H1 (cell line): ENCODE measurements at regions not wholly inside any gene's neighbourhood (a gene's known extent, or its start where the extent isn't known, plus 50 kb on each side); places are given as distances from the start of the nearest gene placed in this dataset.

Source experiments
- CTCF ChIA-PET: fragments of 300-600 bp; sonication (Branson Sonifier 250); formaldehyde crosslinking; loops from one replicate; lab custom pipeline; 2021; ENCODE audit not compliant: partially characterized antibody; lab: Charles Lee
- POLR2A ChIA-PET: fragments of 300-600 bp; sonication (Branson Sonifier 250); formaldehyde crosslinking; loops from one replicate; lab custom pipeline; 2021; ENCODE audit warnings: inconsistent platforms; ENCODE audit not compliant: partially characterized antibody; lab: Charles Lee
- DNase-seq, 2 experiments: peaks; one replicate each; pipeline versions ENCODE4 v3.0.0 to v3.0.0-alpha.2; 2010 to 2022; ENCODE audit warnings: low spot score in 2 of 2, low read depth in 1 of 2, mixed read lengths in 1 of 2
- FAIRE-seq: peaks from 2 replicates; lab custom pipeline; 2011; peaks lifted over from hg19 to GRCh38; lab: Jason Lieb, UNC
- H2AFZ ChIP-seq: 2 replicates; pipeline ENCODE4 v1.8.1; 2012; ENCODE audit warnings: low read length, inconsistent platforms
- H2AK5ac ChIP-seq: 2 replicates; pipeline ENCODE4 v1.6.1; 2013; ENCODE audit warnings: low read depth, low read length
- H2BK120ac ChIP-seq: replicated peaks from 2 replicates; pipeline ENCODE3; 2013; ENCODE audit warnings: low read depth, low read length, inconsistent platforms
- H2BK12ac ChIP-seq: 2 replicates; pipeline ENCODE4 v1.6.1; 2013; ENCODE audit warnings: low read depth, low read length
- H2BK15ac ChIP-seq: 2 replicates; pipeline ENCODE4 v1.6.1; 2013; ENCODE audit warnings: low read length
- H2BK20ac ChIP-seq: 2 replicates; pipeline ENCODE4 v1.6.1; 2013; ENCODE audit warnings: low read length
- H2BK5ac ChIP-seq: 2 replicates; pipeline ENCODE4 v1.6.1; 2013; ENCODE audit warnings: low read depth, low read length
- H3K14ac ChIP-seq: 2 replicates; pipeline ENCODE4 v1.6.1; 2013; ENCODE audit warnings: inconsistent platforms; ENCODE audit not compliant: insufficient read length
- H3K18ac ChIP-seq: 2 replicates; pipeline ENCODE4 v1.6.1; 2013; ENCODE audit warnings: low read length; ENCODE audit errors: extremely low read depth
- H3K23ac ChIP-seq: 2 replicates; pipeline ENCODE4 v1.6.1; 2013; ENCODE audit warnings: inconsistent platforms; ENCODE audit not compliant: insufficient read length
- H3K23me2 ChIP-seq: 2 replicates; pipeline ENCODE4 v1.6.1; 2013; ENCODE audit warnings: low read depth, low read length
- H3K27ac ChIP-seq: 2 replicates; pipeline ENCODE4 v1.6.1; 2011; ENCODE audit warnings: low read depth, low read length, inconsistent platforms
- H3K27me3 ChIP-seq, 4 experiments: replicated peaks in 1 of 4; 1 replicate in 1 of 4; 2 replicates in 3 of 4; pipeline versions ENCODE4 v1.6.1 to v1.8.1; 2011 to 2013; ENCODE audit warnings: low read length in 3 of 4, mild to moderate bottlenecking in 3 of 4, inconsistent platforms in 2 of 4, mixed read lengths in 2 of 4, moderate library complexity in 1 of 4; ENCODE audit not compliant: control insufficient read depth in 3 of 4, insufficient read depth in 3 of 4; ENCODE audit errors: extremely low read depth in 1 of 4
- H3K36me3 ChIP-seq, 4 experiments: 2 replicates each; pipeline versions ENCODE4 v1.6.1 to v1.8.1; 2011 to 2013; ENCODE audit warnings: mild to moderate bottlenecking in 4 of 4, low read length in 3 of 4, moderate library complexity in 2 of 4, control low read depth in 1 of 4, inconsistent platforms in 1 of 4; ENCODE audit not compliant: insufficient read depth in 4 of 4, control insufficient read depth in 2 of 4
- H3K4ac ChIP-seq: replicated peaks from 2 replicates; pipeline ENCODE3; 2013; ENCODE audit warnings: low read length, low read depth, mixed read lengths, inconsistent platforms; ENCODE audit not compliant: insufficient read length
- H3K4me1 ChIP-seq, 4 experiments: replicated peaks in 1 of 4; 1 replicate in 1 of 4; 2 replicates in 3 of 4; pipeline versions ENCODE4 v1.6.1 to v1.8.1; 2011 to 2013; ENCODE audit warnings: low read length in 3 of 4, inconsistent platforms in 2 of 4, mixed read lengths in 1 of 4; ENCODE audit not compliant: insufficient read depth in 4 of 4, control insufficient read depth in 3 of 4
- H3K4me2 ChIP-seq, 2 experiments: 2 replicates each; pipeline versions ENCODE4 v1.6.1 to v1.8.1; 2011 to 2013; ENCODE audit warnings: low read depth in 2 of 2, low read length in 2 of 2, control low read depth in 1 of 2, inconsistent platforms in 1 of 2, mild to moderate bottlenecking in 1 of 2; ENCODE audit not compliant: insufficient read depth in 1 of 2
- H3K4me3 ChIP-seq, 4 experiments: fragments of 200-600, 300-600 bp in 1 of 4; sonication (generic), shearing (Covaris generic), sonication (Bioruptor Twin) in 1 of 4; 2 replicates each; pipeline versions ENCODE4 v1.5.1 to v1.8.1; 2011 to 2016; ENCODE audit warnings: low read length in 4 of 4, low read depth in 3 of 4, control low read depth in 2 of 4, inconsistent platforms in 2 of 4, mild to moderate bottlenecking in 2 of 4, mixed read lengths in 1 of 4, moderate library complexity in 1 of 4; ENCODE audit not compliant: insufficient read depth in 2 of 4; ENCODE audit errors: extremely low read depth in 1 of 4
- H3K56ac ChIP-seq: replicated peaks from 2 replicates; pipeline ENCODE3; 2013; ENCODE audit warnings: low read depth, mild to moderate bottlenecking, mixed read lengths, low read length, inconsistent platforms; ENCODE audit not compliant: insufficient read length
- H3K79me1 ChIP-seq: 2 replicates; pipeline ENCODE4 v1.6.1; 2013; ENCODE audit warnings: low read depth, low read length, control low read depth
- H3K79me2 ChIP-seq, 2 experiments: 2 replicates each; pipeline versions ENCODE4 v1.6.1 to v1.8.1; 2012 to 2013; ENCODE audit warnings: low read length in 2 of 2, mild to moderate bottlenecking in 2 of 2, inconsistent platforms in 1 of 2; ENCODE audit not compliant: insufficient read depth in 2 of 2, control insufficient read depth in 1 of 2
- H3K9ac ChIP-seq, 4 experiments: replicated peaks in 1 of 4; 1 replicate in 1 of 4; 2 replicates in 3 of 4; pipeline versions ENCODE4 v1.6.1 to v1.8.1; 2011 to 2013; ENCODE audit warnings: low read depth in 3 of 4, low read length in 3 of 4, control low read depth in 2 of 4, mild to moderate bottlenecking in 2 of 4, moderate library complexity in 2 of 4, inconsistent platforms in 1 of 4; ENCODE audit errors: extremely low read depth in 1 of 4
- H3K9me3 ChIP-seq, 2 experiments: 2 replicates each; pipeline versions ENCODE4 v1.6.1 to v1.8.1; 2012 to 2013; ENCODE audit warnings: mild to moderate bottlenecking in 2 of 2, moderate library complexity in 2 of 2, control low read depth in 1 of 2, inconsistent platforms in 1 of 2, low read depth in 1 of 2, low read length in 1 of 2, mixed read lengths in 1 of 2; ENCODE audit not compliant: insufficient read depth in 2 of 2
- H4K20me1 ChIP-seq, 2 experiments: replicated peaks in 1 of 2; 2 replicates each; pipeline versions ENCODE3 to v1.8.1; 2011 to 2013; ENCODE audit warnings: inconsistent platforms in 2 of 2, low read length in 2 of 2, mild to moderate bottlenecking in 1 of 2; ENCODE audit not compliant: insufficient read depth in 2 of 2, control insufficient read depth in 1 of 2
- H4K5ac ChIP-seq: 2 replicates; pipeline ENCODE4 v1.6.1; 2013; ENCODE audit warnings: low read length, low read depth, mixed read lengths, inconsistent platforms; ENCODE audit not compliant: insufficient read length
- H4K8ac ChIP-seq: 2 replicates; pipeline ENCODE4 v1.8.0; 2013; ENCODE audit warnings: mild to moderate bottlenecking, moderate library complexity, low read length, inconsistent platforms; ENCODE audit not compliant: insufficient read depth; ENCODE audit errors: extremely low read depth
- H4K91ac ChIP-seq: replicated peaks from 2 replicates; pipeline ENCODE3; 2013; ENCODE audit warnings: low read length, mixed read lengths, inconsistent platforms; ENCODE audit not compliant: insufficient read length
- BRCA1 ChIP-seq: IDR thresholded peaks from 2 replicates; pipeline ENCODE4 v1.6.1; 2012; ENCODE audit warnings: low read depth, low read length, improper control_type of control experiment
- CBX5 ChIP-seq: fragments of 300-800, 300-1000 bp; sonication (generic); IDR thresholded peaks from 2 replicates; pipeline ENCODE4 v1.7.1; 2016; ENCODE audit warnings: antibody characterized with exemption, low read length, low read depth
- CHD1 ChIP-seq: IDR thresholded peaks from 2 replicates; pipeline ENCODE4 v1.6.1; 2012; ENCODE audit warnings: low read depth, low read length, improper control_type of control experiment
- FOSL1 ChIP-seq: IDR thresholded peaks from 2 replicates; pipeline ENCODE4 v1.6.1; 2011; ENCODE audit warnings: mild to moderate bottlenecking, low read depth, low read length, moderate library complexity; ENCODE audit not compliant: insufficient read depth
- HDAC2 ChIP-seq, 2 experiments: fragments of 300-600 bp in 1 of 2; sonication (generic) in 1 of 2; IDR thresholded peaks; 2 replicates each; pipeline ENCODE4 v1.6.1; 2011 to 2012; ENCODE audit warnings: low read depth in 2 of 2, low read length in 2 of 2, mild to moderate bottlenecking in 2 of 2, moderate library complexity in 2 of 2, borderline replicate concordance in 1 of 2, inconsistent platforms in 1 of 2
- JUND ChIP-seq: IDR thresholded peaks from 2 replicates; pipeline ENCODE4 v1.6.1; 2011; ENCODE audit warnings: mild to moderate bottlenecking, improper control_type of control experiment, low read length
- POLR2AphosphoS5 ChIP-seq: IDR thresholded peaks from 2 replicates; pipeline ENCODE4 v1.6.1; 2011; ENCODE audit warnings: low read depth, low read length
- SIX5 ChIP-seq: IDR thresholded peaks from 2 replicates; pipeline ENCODE4 v1.6.1; 2011; ENCODE audit warnings: mild to moderate bottlenecking, low read depth, low read length
- SP2 ChIP-seq: IDR thresholded peaks from 2 replicates; pipeline ENCODE4 v1.6.1; 2012; ENCODE audit warnings: mild to moderate bottlenecking, low read length, inconsistent platforms
- SP4 ChIP-seq: IDR thresholded peaks from 2 replicates; pipeline ENCODE4 v1.6.1; 2012; ENCODE audit warnings: low read length, inconsistent platforms
- TAF7 ChIP-seq: optimal IDR thresholded peaks from 2 replicates; pipeline ENCODE3; 2011; ENCODE audit warnings: low read depth, mild to moderate bottlenecking, inconsistent platforms, low read length, moderate library complexity, borderline replicate concordance
- WGBS, 2 experiments: shearing (Covaris generic) in 1 of 2; methylation state at CpG; one replicate each; pipeline versions ENCODE4 v1.1.6 to v1.1.7; 2013 to 2015; ENCODE audit warnings: low lambda C conversion rate in 2 of 2, mixed read lengths in 2 of 2, inconsistent platforms in 1 of 2, low coverage in 1 of 2, missing lambda C conversion rate in 1 of 2; ENCODE audit not compliant: insufficient replicate concordance in 2 of 2, insufficient coverage in 1 of 2, insufficient read length in 1 of 2; ENCODE audit errors: extremely low coverage in 1 of 2, missing lambda C conversion rate in 1 of 2; 5-methylcytosine and 5-hydroxymethylcytosine counted together

- Histone ChIP-seq H2BK5ac (no peak overlapping the region), H3K4me2 (no peak overlapping the region), H3K36me3 (no peaks in the 10 kb centered on the region), H3K18ac (no peak overlapping the region), H2BK20ac (no peak overlapping the region), H3K23me2 (no peaks in the 10 kb centered on the region), H3K23ac (no peak overlapping the region), H3K4ac (no peak overlapping the region), H3K4me1 (no peaks in the 10 kb centered on the region), H3K27ac (no peak overlapping the region), H2BK120ac (no peak overlapping the region), H3K27me3 (no peaks in the 10 kb centered on the region), H4K8ac (no peak overlapping the region), H3K79me2 (no peaks in the 10 kb centered on the region), H3K79me1 (no peaks in the 10 kb centered on the region), H2BK12ac (no peak overlapping the region), H2AFZ (no peak overlapping the region), H4K5ac (no peak overlapping the region), H3K9me3 (peaks cover 0 to 8% of the 10 kb centered on the region in 2 experiments; a peak in 1 of 4 replicates), H2BK15ac (no peak overlapping the region), H3K56ac (no peak overlapping the region), H4K91ac (no peak overlapping the region), H3K9ac (no peak overlapping the region), H4K20me1 (no peaks in the 10 kb centered on the region), H3K4me3 (no peak overlapping the region), H2AK5ac (no peak overlapping the region), H3K14ac (no peak overlapping the region)
- FAIRE-seq (no peak), DNase-seq (no peak)
- 94% methylated on average over 7 of the region's 7 CpGs; no CpG with 5 or more reads in 1 of the 2 experiments for WGBS, 2 experiments
- ChIA-PET POLR2A (no interaction called here), CTCF (interaction anchor here (0.6 kb wide), 1 partner anchor 20 kb away, joined by 3 read pairs; no protein-coding TSS in a partner anchor)
- TF ChIP-seq SP4: no peak
- TF ChIP-seq CHD1: no peak
- no peak for TF ChIP-seq JUND
- TF ChIP-seq BRCA1: no peak
- TF ChIP-seq FOSL1: no peak
- TF ChIP-seq CBX5: no peak
- TF ChIP-seq POLR2AphosphoS5: no peak
- no peak for TF ChIP-seq SP2
- no peak for TF ChIP-seq TAF7
- no peak for TF ChIP-seq HDAC2 (IDR thresholded peaks at IDR 0.05; ENCODE audit: borderline replicate concordance in 1 of 2, low read depth in 2 of 2, low read length in 2 of 2)
- TF ChIP-seq SIX5: no peak
These were observed 74.1 kb upstream of the MNS1 start for GRCh38 chr15:56538901-56539545.
